ENCODE measurements at regions not wholly inside any gene's neighbourhood (a gene's known extent, or its start where the extent isn't known, plus 50 kb on each side); places are given as distances from the start of the nearest gene placed in this dataset.
A peak's percentile ranks its signal among the peaks of the same experiment; 100 is the strongest.

GRCh38 chr4:55249476-55249875 lies 96.6 kb upstream of the SRD5A3 start:
- no peak for TF ChIP-seq CTCF (IDR thresholded peaks at IDR 0.05; ENCODE audit: low read length, missing control alignments)
- no peak for DNase-seq (ENCODE audit: low read depth)
- no peak overlapping the region for H3K4me3 ChIP-seq (replicated peaks; ENCODE audit: low read depth, low read length)

- DNase-seq (ENCODE audit: low read depth) = peak; percentile 56
- TF ChIP-seq CTCF (IDR thresholded peaks at IDR 0.05; ENCODE audit: low read length, missing control alignments) = no peak
- H3K4me3 ChIP-seq (replicated peaks; ENCODE audit: low read depth, low read length) = no peak overlapping the region
Observed at GRCh38 chr4:55251342-55251741, 94.7 kb upstream of the SRD5A3 start.

DNA sequence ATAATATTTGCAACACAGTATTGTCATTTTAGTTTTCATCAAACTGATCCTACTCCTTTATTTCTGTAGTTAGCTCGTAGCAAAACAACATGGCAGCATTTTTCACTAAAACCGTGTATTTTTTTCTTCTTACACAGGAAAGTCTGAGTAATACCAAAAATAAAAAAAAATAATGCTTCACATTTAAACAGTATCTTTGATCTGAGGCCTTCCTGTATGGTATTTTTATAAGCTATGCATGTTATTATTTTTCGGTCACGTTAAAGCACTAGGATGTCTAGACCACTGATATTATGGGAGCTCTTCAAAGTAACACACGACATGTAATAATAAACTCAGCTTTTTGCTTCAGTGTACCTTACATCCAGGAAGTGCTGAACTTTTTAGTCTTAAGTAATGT lies 94.1 kb upstream of the SRD5A3 start:
- DNase-seq (ENCODE audit: low read depth) = no peak
- TF ChIP-seq CTCF (IDR thresholded peaks at IDR 0.05; ENCODE audit: low read length, missing control alignments) = no peak
- H3K4me3 ChIP-seq (replicated peaks; ENCODE audit: low read depth, low read length) = no peak overlapping the region

- TF ChIP-seq CTCF (IDR thresholded peaks at IDR 0.05; ENCODE audit: low read length, missing control alignments) = no peak
- DNase-seq (ENCODE audit: low read depth) = no peak
- H3K4me3 ChIP-seq (replicated peaks; ENCODE audit: low read depth, low read length) = no peak overlapping the region
Observed at GRCh38 chr4:55253948-55254593, 92.0 kb upstream of the SRD5A3 start.

DNA sequence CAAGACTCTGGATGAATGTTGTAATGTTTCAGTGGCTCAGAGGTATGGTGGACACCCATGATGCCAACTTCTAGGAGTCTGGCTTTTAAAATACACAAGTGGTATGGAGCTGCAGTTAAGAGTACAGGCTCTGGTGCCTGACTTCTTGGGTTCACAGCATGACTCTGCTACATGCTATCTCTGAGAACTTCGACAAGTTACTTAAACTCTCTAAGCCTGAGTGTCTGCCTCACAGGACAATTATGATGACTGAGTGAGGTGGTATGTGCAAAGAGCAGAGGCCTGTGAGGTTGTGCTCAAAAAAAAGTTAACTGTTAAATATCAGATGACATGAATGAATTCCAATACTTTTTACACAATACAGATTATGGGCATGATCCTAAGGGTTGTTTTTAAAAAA lies 90.9 kb upstream of the SRD5A3 start:
- DNase-seq (ENCODE audit: low read depth) = peak; percentile 55
- no peak for TF ChIP-seq CTCF (IDR thresholded peaks at IDR 0.05; ENCODE audit: low read length, missing control alignments)
- no peak overlapping the region for H3K4me3 ChIP-seq (replicated peaks; ENCODE audit: low read depth, low read length)

GRCh38 chr4:55256787-55257186 lies 89.3 kb upstream of the SRD5A3 start:
- no peak overlapping the region for H3K4me3 ChIP-seq (replicated peaks; ENCODE audit: low read depth, low read length)
- TF ChIP-seq CTCF (IDR thresholded peaks at IDR 0.05; ENCODE audit: low read length, missing control alignments) = no peak
- DNase-seq (ENCODE audit: low read depth) = no peak

DNA sequence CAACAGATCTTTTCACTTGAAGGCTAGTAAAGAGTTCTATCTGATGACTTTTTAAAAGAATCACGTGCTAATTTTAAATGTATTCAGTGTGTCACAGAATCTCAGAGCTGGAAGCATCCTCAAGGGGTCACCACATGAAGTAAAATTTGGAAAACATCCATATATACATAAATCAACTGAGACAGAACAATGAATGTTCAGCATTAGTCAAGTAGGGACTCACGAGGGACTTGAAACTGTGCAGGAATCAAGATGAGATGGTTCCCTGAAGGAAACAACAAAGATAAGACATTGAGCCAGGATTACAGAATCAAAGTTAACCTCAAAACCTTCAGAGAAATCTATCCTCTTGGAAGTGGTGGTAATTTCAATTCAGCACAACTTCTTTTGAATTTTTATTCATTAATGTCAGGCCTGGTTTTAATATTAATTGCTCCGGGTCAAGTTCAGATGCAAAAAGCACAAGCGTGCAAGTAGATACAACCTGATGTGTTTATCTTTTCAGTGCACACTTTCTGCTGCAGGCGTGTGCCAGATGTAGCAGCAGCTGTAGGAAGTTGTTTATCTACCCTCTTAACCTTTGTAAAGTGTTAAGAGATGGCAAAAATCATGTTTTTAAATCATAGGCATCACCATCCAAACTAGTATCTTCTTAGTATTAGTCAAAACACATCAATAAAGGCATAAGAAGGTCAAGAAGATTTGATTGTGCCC lies 87.7 kb upstream of the SRD5A3 start:
- TF ChIP-seq CTCF (IDR thresholded peaks at IDR 0.05; ENCODE audit: low read length, missing control alignments) = peak; percentile 2
- peak; percentile 61 for DNase-seq (ENCODE audit: low read depth)
- H3K4me3 ChIP-seq (replicated peaks; ENCODE audit: low read depth, low read length) = no peak overlapping the region
